EL (cell line): ENCODE measurements at regions not wholly inside any gene's neighbourhood (a gene's known extent, or its start where the extent isn't known, plus 50 kb on each side); places are given as distances from the start of the nearest gene placed in this dataset.

ENCODE experiments used
- DNase-seq: peaks from one replicate; pipeline ENCODE4 v3.0.0-alpha.2; 2016

- no peak for DNase-seq
Observed at GRCh38 chr5:159609359-159609758, 279.1 kb upstream of the IL12B start.

DNA sequence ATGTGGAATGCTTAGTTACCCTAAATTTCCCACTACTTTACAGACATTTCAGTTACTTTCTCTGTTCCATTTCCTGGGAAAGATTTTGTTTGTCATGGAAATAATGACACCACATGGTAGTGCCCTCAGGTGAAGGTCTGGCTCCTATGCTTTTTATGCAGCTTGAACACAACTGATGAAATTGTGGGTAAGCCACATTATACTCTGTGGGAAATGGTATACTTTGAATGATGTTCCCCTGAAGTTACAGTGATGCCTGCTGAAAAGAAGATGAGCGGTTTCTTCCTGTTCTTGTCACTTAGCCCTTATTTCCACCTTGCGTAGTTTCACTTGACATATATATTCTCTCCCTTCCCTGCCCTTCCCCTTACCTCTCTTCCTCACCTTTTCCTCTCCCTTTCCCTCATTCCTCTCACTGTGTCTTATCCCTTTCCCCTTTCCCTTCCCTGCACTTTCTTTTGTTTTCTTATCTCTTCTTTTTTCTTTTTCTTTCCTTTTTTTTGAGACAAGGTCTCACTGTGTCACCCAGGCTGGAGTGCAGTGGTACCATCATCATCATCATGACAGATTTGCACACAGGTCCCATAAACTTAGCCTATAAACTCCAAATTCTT, 280.8 kb upstream of the IL12B start:
- no peak for DNase-seq

- peak; percentile 44 for DNase-seq
Observed at GRCh38 chr5:159616952-159617351, 286.7 kb upstream of the IL12B start.

DNA sequence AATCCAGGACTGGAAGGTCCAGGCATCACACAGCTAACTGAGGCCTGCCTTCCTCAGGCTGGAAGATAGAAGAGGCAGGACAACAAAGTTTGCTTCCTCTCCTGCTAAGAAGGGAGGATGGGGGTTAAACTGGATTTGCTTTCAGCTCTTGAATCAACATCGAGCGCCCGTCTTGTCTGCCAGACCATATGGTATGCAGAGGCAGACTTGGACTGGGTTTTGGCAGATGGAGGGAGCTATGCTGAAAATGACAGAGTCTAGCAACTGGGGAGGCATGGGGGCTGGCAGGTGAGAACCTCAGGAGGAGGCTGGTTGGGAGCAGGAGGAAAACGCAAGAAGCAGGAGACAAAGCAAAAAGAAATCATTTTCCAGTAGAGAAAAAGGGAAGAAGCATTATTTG, 289.5 kb upstream of the IL12B start:
- DNase-seq = no peak

DNA sequence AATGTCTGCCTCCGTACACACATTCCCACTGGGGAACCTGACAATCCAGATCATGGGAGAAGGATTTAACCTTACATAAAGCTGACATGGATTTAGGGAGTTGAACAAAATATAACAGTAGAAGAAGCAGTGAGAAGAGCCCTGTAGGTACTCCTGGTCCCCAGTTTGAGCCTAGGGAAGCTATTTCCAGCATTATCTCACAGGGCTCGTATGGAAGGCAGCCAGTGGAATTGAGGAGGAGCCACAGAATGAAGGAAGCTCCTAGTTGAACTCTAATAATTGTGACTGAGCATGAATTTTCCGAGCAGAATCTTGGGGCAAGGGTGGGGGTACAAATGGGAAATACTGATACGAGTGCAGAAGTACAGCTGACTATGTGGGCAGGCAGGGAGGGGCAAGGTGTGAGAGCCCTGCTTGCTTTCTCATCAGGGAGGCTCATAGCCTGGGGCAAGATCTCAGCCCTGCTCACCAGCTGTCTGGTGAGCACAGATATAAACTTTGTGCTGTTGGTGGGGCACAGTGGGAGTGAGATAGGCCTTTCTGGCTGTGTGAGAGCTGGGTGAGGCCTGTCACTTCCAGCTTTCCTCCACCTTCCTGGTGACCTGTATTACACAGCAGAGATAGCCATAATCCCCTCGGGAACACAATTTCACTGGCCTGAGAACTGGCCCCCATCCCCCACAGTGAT, 290.7 kb upstream of the IL12B start:
- peak; percentile 7 for DNase-seq

DNA sequence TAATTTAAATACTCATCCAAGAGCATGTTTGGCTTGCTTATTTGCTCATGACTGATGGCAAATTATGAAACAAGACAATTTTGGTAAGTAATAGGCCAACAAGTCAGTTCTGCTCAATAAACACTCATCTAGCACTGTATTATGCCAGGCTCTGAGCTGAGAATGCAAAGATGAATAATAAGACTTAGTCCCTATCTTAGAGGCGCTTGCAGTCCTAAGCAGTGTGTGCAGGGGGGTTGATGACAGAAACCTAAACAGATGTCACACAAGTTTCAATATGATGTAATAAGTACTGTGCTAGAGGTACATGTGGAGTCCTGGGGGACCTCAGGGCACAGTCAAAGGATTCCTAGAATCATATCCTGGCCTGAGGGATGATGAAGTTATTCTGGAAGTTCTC, 287.6 kb upstream of the ADRA1B start:
- DNase-seq = no peak

GRCh38 chr5:159629158-159629557, 287.1 kb upstream of the ADRA1B start:
- no peak for DNase-seq

DNA sequence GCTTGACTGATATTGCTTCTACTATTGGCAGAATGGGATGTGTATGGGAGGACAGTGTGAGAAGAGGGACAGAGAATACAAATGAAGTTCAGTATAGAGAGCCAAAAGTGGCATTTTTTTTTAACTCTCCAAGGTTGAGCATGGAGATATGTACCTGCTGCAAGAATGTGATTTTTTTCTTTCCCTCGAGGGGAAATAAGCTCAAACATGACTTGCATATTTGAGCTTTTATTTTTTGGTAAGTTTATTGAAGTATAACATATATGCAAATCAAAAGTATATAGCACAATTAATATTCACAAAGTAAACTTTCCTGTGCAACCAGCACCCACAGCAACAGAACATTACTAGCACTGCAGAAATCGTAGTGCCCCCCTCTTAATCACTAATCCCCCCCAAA, 285.7 kb upstream of the ADRA1B start:
- DNase-seq = no peak

GRCh38 chr5:159631001-159631400, 285.3 kb upstream of the ADRA1B start:
- no peak for DNase-seq

GRCh38 chr5:159632866-159633265, 283.4 kb upstream of the ADRA1B start:
- no peak for DNase-seq

DNA sequence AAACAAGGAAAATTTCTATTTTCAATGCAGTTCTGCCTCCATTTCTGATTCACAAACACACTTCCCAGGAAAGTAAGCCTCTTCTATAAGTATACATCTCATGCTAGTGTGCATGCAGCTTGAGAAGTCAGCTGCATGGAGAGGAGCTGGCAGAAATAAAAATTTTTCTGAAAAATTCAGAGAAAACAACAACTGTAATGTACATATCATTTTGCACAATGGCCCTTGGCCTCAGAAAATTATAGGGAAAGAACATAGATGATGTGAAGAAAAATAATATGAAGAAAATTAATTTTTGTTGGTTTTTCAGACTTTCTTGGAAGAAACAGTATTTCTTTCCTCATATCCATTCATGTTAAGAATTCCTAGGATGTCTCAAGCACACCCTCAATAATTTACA, 277.8 kb upstream of the ADRA1B start:
- DNase-seq = no peak

DNA sequence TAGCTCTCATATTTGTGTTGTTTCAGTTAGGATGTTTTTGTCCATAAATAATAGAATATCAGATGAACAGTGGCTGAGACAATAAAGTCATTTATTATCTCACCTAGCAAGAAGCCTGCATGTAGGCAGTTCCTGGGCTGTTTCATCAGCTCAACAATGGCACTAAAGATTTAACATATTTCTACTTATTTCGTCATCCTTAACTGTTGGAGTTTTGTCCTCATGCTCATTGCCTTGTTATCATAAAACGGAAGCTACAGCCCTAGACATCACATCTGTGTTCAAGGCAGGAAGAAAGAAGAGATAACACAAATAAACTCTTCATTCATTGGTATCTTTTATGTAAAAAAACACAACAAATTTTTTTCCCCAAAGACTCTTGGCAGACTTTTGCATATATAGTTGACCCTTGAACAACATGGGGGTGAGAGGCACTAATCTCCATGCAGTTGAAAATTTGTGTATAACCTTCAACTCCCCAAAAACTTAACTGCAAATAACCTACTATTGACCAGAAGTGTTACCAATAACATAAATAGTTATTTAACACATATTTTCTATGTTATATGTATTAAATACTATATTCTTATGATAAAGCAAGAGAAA, 277.2 kb upstream of the ADRA1B start:
- no peak for DNase-seq

GRCh38 chr5:159639590-159639989, 276.7 kb upstream of the ADRA1B start:
- DNase-seq = no peak

GRCh38 chr5:159640446-159640845, 275.8 kb upstream of the ADRA1B start:
- no peak for DNase-seq

GRCh38 chr5:159640921-159641320, 275.4 kb upstream of the ADRA1B start:
- no peak for DNase-seq

GRCh38 chr5:159641371-159642039, 274.8 kb upstream of the ADRA1B start:
- no peak for DNase-seq

DNA sequence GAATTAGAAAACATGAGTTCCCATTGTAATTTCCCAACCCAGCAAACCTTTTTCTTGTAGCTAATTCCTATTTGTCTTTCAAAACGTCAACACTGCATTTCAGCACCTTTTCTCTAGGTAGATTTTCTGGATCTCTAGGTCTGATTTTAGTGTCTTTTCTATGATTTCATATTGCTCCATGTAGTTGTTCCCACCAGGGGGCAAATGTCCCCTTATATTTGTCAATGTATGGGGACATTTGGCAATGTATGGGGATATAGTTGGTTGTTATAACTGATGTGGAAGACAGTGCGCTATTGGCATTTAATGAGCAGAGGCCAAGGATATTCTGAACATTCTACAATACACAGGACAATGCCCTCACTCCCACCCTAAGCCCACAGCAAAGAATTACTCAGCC, 273.9 kb upstream of the ADRA1B start:
- no peak for DNase-seq

GRCh38 chr5:159644053-159644452, 272.2 kb upstream of the ADRA1B start:
- DNase-seq = no peak

- no peak for DNase-seq
Observed at GRCh38 chr5:159645179-159645846, 271.0 kb upstream of the ADRA1B start.

- DNase-seq = no peak
Observed at GRCh38 chr5:159650803-159651202, 265.5 kb upstream of the ADRA1B start.

DNA sequence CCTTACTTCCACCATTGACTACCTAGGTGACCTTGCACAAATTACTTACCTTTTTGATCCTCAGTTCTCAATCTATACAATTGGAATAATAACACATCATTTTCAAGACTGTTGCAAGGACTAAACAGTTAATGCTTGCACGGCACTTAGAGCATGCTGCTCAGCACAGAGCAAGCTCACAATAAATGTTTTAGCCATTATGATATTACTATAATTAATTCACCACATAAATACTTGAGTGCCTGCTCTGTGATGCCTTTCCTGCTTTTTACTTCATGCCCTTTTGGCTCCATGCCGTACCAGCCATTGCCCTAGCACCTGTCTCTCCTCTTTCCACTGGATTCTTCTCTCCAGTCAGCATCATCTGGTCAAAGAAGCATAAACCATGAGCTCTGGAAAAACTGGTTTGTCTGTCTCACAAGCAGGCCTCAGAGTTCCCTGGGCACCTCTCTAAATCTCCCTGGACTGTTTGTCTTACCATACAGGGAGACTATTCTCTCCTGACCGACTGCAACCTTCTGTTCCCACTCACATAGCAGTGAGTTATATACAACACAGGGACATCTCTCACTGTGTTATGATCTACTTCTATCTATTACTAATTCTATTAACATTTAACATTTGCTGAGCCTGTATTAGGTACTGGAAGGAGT, 260.4 kb upstream of the ADRA1B start:
- no peak for DNase-seq

DNA sequence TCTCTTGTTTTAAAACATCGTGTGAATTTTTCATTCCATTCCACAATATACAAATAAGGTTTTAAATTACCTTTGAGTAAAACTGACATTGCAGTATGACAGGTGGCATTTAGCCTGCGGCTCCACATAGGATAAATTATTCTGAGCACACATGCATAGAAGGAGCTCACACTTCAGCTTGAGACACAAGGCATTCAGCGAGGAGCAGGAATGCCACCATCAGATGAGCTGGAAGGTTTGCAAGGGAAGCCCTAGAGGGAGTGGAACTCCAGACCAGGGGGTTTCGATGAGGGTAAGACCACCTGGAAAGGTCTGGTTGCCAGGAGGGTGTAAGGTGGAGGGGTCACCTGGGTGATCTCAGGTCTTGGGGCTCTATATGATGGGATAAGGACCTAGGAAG, 259.0 kb upstream of the ADRA1B start:
- no peak for DNase-seq

GRCh38 chr5:159657771-159658170, 258.5 kb upstream of the ADRA1B start:
- no peak for DNase-seq
